ENCODE measurements at regions not wholly inside any gene's neighbourhood (a gene's known extent, or its start where the extent isn't known, plus 50 kb on each side); places are given as distances from the start of the nearest gene placed in this dataset.
A peak's percentile ranks its signal among the peaks of the same experiment; 100 is the strongest.
"Not testable (repeated sequence)": the region's sequence is repeated elsewhere in the genome, so short reads cannot be mapped to it uniquely, and the experiment has no call there.

- H3K4me1 ChIP-seq; H3K27me3 ChIP-seq; DNase-seq; H3K4me3 ChIP-seq; ATAC-seq; H3K27ac ChIP-seq; H3K9me3 ChIP-seq; FAIRE-seq; intact Hi-C loops (cut with DNase I); H3K36me3 ChIP-seq: not testable (repeated sequence)
- no CpG with 5 or more reads among the region's 2 CpGs for WGBS, 2 donors
Measured at GRCh38 chr1:120304341-120304740, 110.5 kb upstream of the NBPF8 start.

GRCh38 chr1:120299433-120300057 lies 115.3 kb upstream of the NBPF8 start:
- H3K4me3 ChIP-seq, result not testable (repeated sequence)

GRCh38 chr1:120298487-120298886 lies 116.3 kb upstream of the NBPF8 start:
- H3K4me3 ChIP-seq; H3K36me3 ChIP-seq; DNase-seq; H3K27me3 ChIP-seq; H3K27ac ChIP-seq; H3K9me3 ChIP-seq; intact Hi-C loops (cut with DNase I); H3K4me1 ChIP-seq; FAIRE-seq; ATAC-seq: not testable (repeated sequence)
- WGBS, 2 donors, result no CpG with 5 or more reads among the region's 3 CpGs

More at GRCh38 chr1:120299433-120300057, 115.3 kb upstream of the NBPF8 start:
- 81 to 85% methylated on average over 2 of the region's 4 CpGs for WGBS, 2 donors
- H3K27ac ChIP-seq; ATAC-seq; H3K9me3 ChIP-seq; H3K4me1 ChIP-seq; FAIRE-seq; DNase-seq; H3K27me3 ChIP-seq; intact Hi-C loops (cut with DNase I); H3K36me3 ChIP-seq: not testable (repeated sequence)

GRCh38 chr1:120297345-120297953 lies 117.4 kb upstream of the NBPF8 start:
- DNase-seq; H3K27me3 ChIP-seq; FAIRE-seq; H3K4me1 ChIP-seq; intact Hi-C loops (cut with DNase I); H3K9me3 ChIP-seq; H3K27ac ChIP-seq; H3K4me3 ChIP-seq; H3K36me3 ChIP-seq: not testable (repeated sequence)
- WGBS, 2 donors, result no CpG with 5 or more reads among the region's 3 CpGs
- peak in 2 of 4 donors; percentile 19 to 28 for ATAC-seq

- H3K4me1 ChIP-seq; H3K27me3 ChIP-seq; DNase-seq; ATAC-seq; intact Hi-C loops (cut with DNase I); FAIRE-seq; H3K4me3 ChIP-seq; H3K27ac ChIP-seq; H3K9me3 ChIP-seq; H3K36me3 ChIP-seq: not testable (repeated sequence)
- WGBS, 2 donors, result no CpG with 5 or more reads among the region's 3 CpGs
Measured at GRCh38 chr1:120290105-120290504, 113.8 kb upstream of the SEC22B start.

- H3K4me3 ChIP-seq; H3K36me3 ChIP-seq; H3K27me3 ChIP-seq; DNase-seq; intact Hi-C loops (cut with DNase I); H3K4me1 ChIP-seq; ATAC-seq; H3K27ac ChIP-seq; FAIRE-seq; H3K9me3 ChIP-seq: not testable (repeated sequence)
- no CpG with 5 or more reads among the region's 3 CpGs for WGBS, 2 donors
Measured at GRCh38 chr1:120289601-120290074, 113.3 kb upstream of the SEC22B start.

GRCh38 chr1:120288814-120289600 lies 112.7 kb upstream of the SEC22B start:
- peak; percentile 68 to 90 (median 82) for ATAC-seq
- H3K9me3 ChIP-seq; H3K27me3 ChIP-seq; DNase-seq; intact Hi-C loops (cut with DNase I); H3K4me3 ChIP-seq; FAIRE-seq; H3K4me1 ChIP-seq; H3K27ac ChIP-seq; H3K36me3 ChIP-seq: not testable (repeated sequence)
- no CpG with 5 or more reads among the region's 8 CpGs for WGBS, 2 donors

- H3K36me3 ChIP-seq; H3K27ac ChIP-seq; intact Hi-C loops (cut with DNase I); H3K4me1 ChIP-seq; H3K9me3 ChIP-seq; DNase-seq; H3K27me3 ChIP-seq; H3K4me3 ChIP-seq; FAIRE-seq: not testable (repeated sequence)
- WGBS, 2 donors, result no CpG with 5 or more reads among the region's 6 CpGs
- ATAC-seq, result peak; percentile 58 to 88 (median 74)
Measured at GRCh38 chr1:120288167-120288566, 111.8 kb upstream of the SEC22B start.

GRCh38 chr1:120282744-120283464 lies 106.6 kb upstream of the SEC22B start:
- H3K27ac ChIP-seq; H3K9me3 ChIP-seq; H3K27me3 ChIP-seq; DNase-seq; H3K4me1 ChIP-seq; intact Hi-C loops (cut with DNase I); H3K4me3 ChIP-seq; FAIRE-seq; H3K36me3 ChIP-seq: not testable (repeated sequence)
- WGBS, 2 donors, result no CpG with 5 or more reads among the region's 4 CpGs
- ATAC-seq, result peak; percentile 69 to 85 (median 80)

- H3K4me1 ChIP-seq; H3K36me3 ChIP-seq; H3K27me3 ChIP-seq; intact Hi-C loops (cut with DNase I); H3K9me3 ChIP-seq; FAIRE-seq; H3K27ac ChIP-seq; H3K4me3 ChIP-seq; DNase-seq: not testable (repeated sequence)
- WGBS, 2 donors, result no CpG with 5 or more reads among the region's 4 CpGs
- peak in 2 of 4 donors; percentile 7 to 43 for ATAC-seq
Measured at GRCh38 chr1:120278259-120278610, 101.9 kb upstream of the SEC22B start.

GRCh38 chr1:120277428-120278258 lies 101.3 kb upstream of the SEC22B start:
- H3K4me3 ChIP-seq; intact Hi-C loops (cut with DNase I); DNase-seq; H3K27me3 ChIP-seq; H3K9me3 ChIP-seq; H3K27ac ChIP-seq; H3K36me3 ChIP-seq; H3K4me1 ChIP-seq; FAIRE-seq: not testable (repeated sequence)
- no CpG with 5 or more reads among the region's 26 CpGs for WGBS, 2 donors
- ATAC-seq, result peak in 2 of 4 donors; percentile 23 to 48

Data from pancreas (tissue), 10 donors.